ENCODE measurements at regions not wholly inside any gene's neighbourhood (a gene's known extent, or its start where the extent isn't known, plus 50 kb on each side); places are given as distances from the start of the nearest gene placed in this dataset.

DNA sequence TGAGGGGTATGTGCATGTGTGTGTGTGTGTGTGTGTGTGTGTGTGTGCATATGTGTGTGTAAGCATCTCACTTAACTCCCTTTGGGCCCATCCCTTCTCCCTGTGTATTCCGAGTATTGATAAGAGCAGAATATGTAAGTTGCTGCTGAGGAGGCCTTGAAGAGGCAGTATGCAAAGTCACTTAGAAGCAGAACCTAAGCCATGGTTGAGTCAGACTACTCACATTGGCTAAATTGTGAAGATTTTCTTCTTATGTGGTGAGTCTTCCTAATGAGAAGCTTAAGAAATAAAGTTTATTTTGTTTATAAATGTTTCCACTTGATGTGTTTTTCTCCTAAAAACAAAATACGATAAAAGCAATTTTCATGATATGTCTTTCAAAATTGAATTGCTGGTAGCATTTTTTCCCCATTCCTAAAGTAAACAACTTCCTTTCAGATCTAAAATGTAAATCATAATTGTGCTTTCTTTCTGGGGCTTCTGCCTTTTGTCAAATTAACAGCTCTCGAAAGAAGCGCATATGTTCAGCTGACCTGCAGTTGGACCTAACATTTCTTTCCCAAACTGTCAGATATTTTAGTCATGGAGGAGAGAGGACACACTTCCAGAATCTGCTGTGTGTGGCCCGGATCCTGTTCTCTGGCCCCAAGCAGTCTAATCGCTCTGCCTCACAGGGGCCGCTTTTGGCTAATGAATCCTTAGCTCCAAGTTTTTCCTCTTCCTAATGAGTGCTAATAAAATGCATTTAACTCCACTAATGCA, 284.0 kb downstream of the DUSP10 start:
- Histone ChIP-seq H3K23ac (ENCODE audit: low read depth, low read length, poor library complexity) (no peak overlapping the region), H2BK120ac (ENCODE audit: low read depth, low read length) (no peak overlapping the region), H3K9ac (ENCODE audit: low read depth, low read length, poor library complexity) (no peak overlapping the region), H3K4me1 (ENCODE audit: control insufficient read depth in 2 of 2, insufficient read depth in 1 of 2, low read depth in 1 of 2, low read length in 2 of 2) (no peaks in the 10 kb centered on the region), H3K18ac (ENCODE audit: low read length) (no peak overlapping the region), H2BK15ac (ENCODE audit: low read length) (no peak overlapping the region), H4K91ac (ENCODE audit: low read depth, low read length, poor library complexity) (no peak overlapping the region), H2AFZ (ENCODE audit: low read length) (no peak overlapping the region), H3K79me1 (ENCODE audit: low read depth, low read length) (peaks cover 1% of the 10 kb centered on the region), H3K4me2 (ENCODE audit: insufficient read depth, low read length, poor library complexity, severe bottlenecking) (no peak overlapping the region), H3K9me3 (replicated peaks in 1 of 2; ENCODE audit: control insufficient read depth in 2 of 2, insufficient read depth in 1 of 2, low read depth in 1 of 2, low read length in 2 of 2) (no peaks in the 10 kb centered on the region), H3K14ac (ENCODE audit: low read length) (no peak overlapping the region), H3K27me3 (ENCODE audit: control insufficient read depth in 3 of 3, insufficient read depth in 3 of 3, low read depth in 1 of 3, low read length in 3 of 3) (no peaks in the 10 kb centered on the region), H3K27ac (replicated peaks; ENCODE audit: low read length) (no peak overlapping the region), H2AK5ac (ENCODE audit: low read depth, low read length) (no peak overlapping the region), H3K4ac (ENCODE audit: low read length) (no peak overlapping the region), H2BK5ac (ENCODE audit: low read length) (no peak overlapping the region), H3K36me3 (replicated peaks in 1 of 2; ENCODE audit: control insufficient read depth in 2 of 2, insufficient read depth in 2 of 2, low read length in 2 of 2) (no peaks in the 10 kb centered on the region), H2BK12ac (ENCODE audit: low read length) (no peak overlapping the region), H3K4me3 (ENCODE audit: low read length in 2 of 2) (no peak overlapping the region), H4K8ac (ENCODE audit: low read depth, low read length) (no peak overlapping the region)
- no peak for DNase-seq (ENCODE audit: low spot score)
- WGBS, 2 donors (ENCODE audit: extremely low coverage in 2 of 2, insufficient read length in 2 of 2, insufficient replicate concordance in 1 of 2), result no CpG with 5 or more reads among the region's 7 CpGs

GRCh38 chr1:221458447-221459156, 283.3 kb downstream of the DUSP10 start:
- no peak overlapping the region for H3K9ac ChIP-seq (ENCODE audit: low read depth, low read length, poor library complexity)
- no peak overlapping the region for H2BK120ac ChIP-seq (ENCODE audit: low read depth, low read length)
- no CpG with 5 or more reads among the region's 5 CpGs for WGBS, 2 donors (ENCODE audit: extremely low coverage in 2 of 2, insufficient read length in 2 of 2, insufficient replicate concordance in 1 of 2)
- no peak for DNase-seq (ENCODE audit: low spot score)
- no peak overlapping the region for H2AFZ ChIP-seq (ENCODE audit: low read length)
- H3K36me3 ChIP-seq (replicated peaks in 1 of 2; ENCODE audit: control insufficient read depth in 2 of 2, insufficient read depth in 2 of 2, low read length in 2 of 2), result no peaks in the 10 kb centered on the region
- H3K4me3 ChIP-seq (ENCODE audit: low read length in 2 of 2), result no peak overlapping the region
- H4K91ac ChIP-seq (ENCODE audit: low read depth, low read length, poor library complexity), result no peak overlapping the region
- no peak overlapping the region for H3K4ac ChIP-seq (ENCODE audit: low read length)
- no peak overlapping the region for H2BK15ac ChIP-seq (ENCODE audit: low read length)
- H3K14ac ChIP-seq (ENCODE audit: low read length), result no peak overlapping the region
- H2AK5ac ChIP-seq (ENCODE audit: low read depth, low read length), result no peak overlapping the region
- H2BK12ac ChIP-seq (ENCODE audit: low read length), result no peak overlapping the region
- no peak overlapping the region for H3K27ac ChIP-seq (replicated peaks; ENCODE audit: low read length)
- no peak overlapping the region for H2BK5ac ChIP-seq (ENCODE audit: low read length)
- no peaks in the 10 kb centered on the region for H3K4me1 ChIP-seq (ENCODE audit: control insufficient read depth in 2 of 2, insufficient read depth in 1 of 2, low read depth in 1 of 2, low read length in 2 of 2)
- H3K4me2 ChIP-seq (ENCODE audit: insufficient read depth, low read length, poor library complexity, severe bottlenecking), result no peak overlapping the region
- peaks cover 1% of the 10 kb centered on the region for H3K79me1 ChIP-seq (ENCODE audit: low read depth, low read length)
- H3K9me3 ChIP-seq (replicated peaks in 1 of 2; ENCODE audit: control insufficient read depth in 2 of 2, insufficient read depth in 1 of 2, low read depth in 1 of 2, low read length in 2 of 2), result no peaks in the 10 kb centered on the region
- H4K8ac ChIP-seq (ENCODE audit: low read depth, low read length), result no peak overlapping the region
- H3K18ac ChIP-seq (ENCODE audit: low read length), result no peak overlapping the region
- no peaks in the 10 kb centered on the region for H3K27me3 ChIP-seq (ENCODE audit: control insufficient read depth in 3 of 3, insufficient read depth in 3 of 3, low read depth in 1 of 3, low read length in 3 of 3)
- no peak overlapping the region for H3K23ac ChIP-seq (ENCODE audit: low read depth, low read length, poor library complexity)

GRCh38 chr1:221459558-221459957, 282.3 kb downstream of the DUSP10 start:
- no peak for DNase-seq (ENCODE audit: low spot score)
- H2BK15ac ChIP-seq (ENCODE audit: low read length), result no peak overlapping the region
- H3K4me1 ChIP-seq (ENCODE audit: control insufficient read depth in 2 of 2, insufficient read depth in 1 of 2, low read depth in 1 of 2, low read length in 2 of 2), result no peaks in the 10 kb centered on the region
- no peak overlapping the region for H2AK5ac ChIP-seq (ENCODE audit: low read depth, low read length)
- no peak overlapping the region for H2AFZ ChIP-seq (ENCODE audit: low read length)
- H3K23ac ChIP-seq (ENCODE audit: low read depth, low read length, poor library complexity), result no peak overlapping the region
- no peak overlapping the region for H4K8ac ChIP-seq (ENCODE audit: low read depth, low read length)
- H3K9me3 ChIP-seq (replicated peaks in 1 of 2; ENCODE audit: control insufficient read depth in 2 of 2, insufficient read depth in 1 of 2, low read depth in 1 of 2, low read length in 2 of 2), result no peaks in the 10 kb centered on the region
- no peak overlapping the region for H2BK120ac ChIP-seq (ENCODE audit: low read depth, low read length)
- peaks cover 1% of the 10 kb centered on the region for H3K79me1 ChIP-seq (ENCODE audit: low read depth, low read length)
- H3K36me3 ChIP-seq (replicated peaks in 1 of 2; ENCODE audit: control insufficient read depth in 2 of 2, insufficient read depth in 2 of 2, low read length in 2 of 2), result no peaks in the 10 kb centered on the region
- no peak overlapping the region for H3K27ac ChIP-seq (replicated peaks; ENCODE audit: low read length)
- no peak overlapping the region for H2BK5ac ChIP-seq (ENCODE audit: low read length)
- no peak overlapping the region for H3K18ac ChIP-seq (ENCODE audit: low read length)
- H3K4ac ChIP-seq (ENCODE audit: low read length), result no peak overlapping the region
- H3K27me3 ChIP-seq (ENCODE audit: control insufficient read depth in 3 of 3, insufficient read depth in 3 of 3, low read depth in 1 of 3, low read length in 3 of 3), result no peaks in the 10 kb centered on the region
- no peak overlapping the region for H3K9ac ChIP-seq (ENCODE audit: low read depth, low read length, poor library complexity)
- no peak overlapping the region for H2BK12ac ChIP-seq (ENCODE audit: low read length)
- no peak overlapping the region for H3K14ac ChIP-seq (ENCODE audit: low read length)
- no peak overlapping the region for H4K91ac ChIP-seq (ENCODE audit: low read depth, low read length, poor library complexity)
- no peak overlapping the region for H3K4me2 ChIP-seq (ENCODE audit: insufficient read depth, low read length, poor library complexity, severe bottlenecking)
- no peak overlapping the region for H3K4me3 ChIP-seq (ENCODE audit: low read length in 2 of 2)
- WGBS, 2 donors (ENCODE audit: extremely low coverage in 2 of 2, insufficient read length in 2 of 2, insufficient replicate concordance in 1 of 2), result no CpG with 5 or more reads among the region's 1 CpG

GRCh38 chr1:221462345-221462744, 279.5 kb downstream of the DUSP10 start:
- Histone ChIP-seq H2AFZ (ENCODE audit: low read length) (no peak overlapping the region), H2BK15ac (ENCODE audit: low read length) (no peak overlapping the region), H3K27me3 (ENCODE audit: control insufficient read depth in 3 of 3, insufficient read depth in 3 of 3, low read depth in 1 of 3, low read length in 3 of 3) (no peaks in the 10 kb centered on the region), H3K79me1 (ENCODE audit: low read depth, low read length) (no peaks in the 10 kb centered on the region), H3K4me3 (ENCODE audit: low read length in 2 of 2) (no peak overlapping the region), H3K4me1 (ENCODE audit: control insufficient read depth in 2 of 2, insufficient read depth in 1 of 2, low read depth in 1 of 2, low read length in 2 of 2) (no peaks in the 10 kb centered on the region), H3K18ac (ENCODE audit: low read length) (no peak overlapping the region), H3K4ac (ENCODE audit: low read length) (no peak overlapping the region), H3K36me3 (replicated peaks in 1 of 2; ENCODE audit: control insufficient read depth in 2 of 2, insufficient read depth in 2 of 2, low read length in 2 of 2) (no peaks in the 10 kb centered on the region), H3K4me2 (ENCODE audit: insufficient read depth, low read length, poor library complexity, severe bottlenecking) (no peak overlapping the region), H3K14ac (ENCODE audit: low read length) (no peak overlapping the region), H2BK120ac (ENCODE audit: low read depth, low read length) (no peak overlapping the region), H2AK5ac (ENCODE audit: low read depth, low read length) (no peak overlapping the region), H3K9ac (ENCODE audit: low read depth, low read length, poor library complexity) (no peak overlapping the region), H3K27ac (replicated peaks; ENCODE audit: low read length) (no peak overlapping the region), H3K23ac (ENCODE audit: low read depth, low read length, poor library complexity) (no peak overlapping the region), H4K91ac (ENCODE audit: low read depth, low read length, poor library complexity) (no peak overlapping the region), H2BK5ac (ENCODE audit: low read length) (no peak overlapping the region), H2BK12ac (ENCODE audit: low read length) (no peak overlapping the region), H4K8ac (ENCODE audit: low read depth, low read length) (no peak overlapping the region), H3K9me3 (replicated peaks in 1 of 2; ENCODE audit: control insufficient read depth in 2 of 2, insufficient read depth in 1 of 2, low read depth in 1 of 2, low read length in 2 of 2) (no peaks in the 10 kb centered on the region)
- WGBS, 2 donors (ENCODE audit: extremely low coverage in 2 of 2, insufficient read length in 2 of 2, insufficient replicate concordance in 1 of 2), result no CpG with 5 or more reads among the region's 1 CpG
- DNase-seq (ENCODE audit: low spot score), result no peak

Data from neuronal stem cell (in vitro differentiated cells).